ENCODE measurements at regions not wholly inside any gene's neighbourhood (a gene's known extent, or its start where the extent isn't known, plus 50 kb on each side); places are given as distances from the start of the nearest gene placed in this dataset.

DNA sequence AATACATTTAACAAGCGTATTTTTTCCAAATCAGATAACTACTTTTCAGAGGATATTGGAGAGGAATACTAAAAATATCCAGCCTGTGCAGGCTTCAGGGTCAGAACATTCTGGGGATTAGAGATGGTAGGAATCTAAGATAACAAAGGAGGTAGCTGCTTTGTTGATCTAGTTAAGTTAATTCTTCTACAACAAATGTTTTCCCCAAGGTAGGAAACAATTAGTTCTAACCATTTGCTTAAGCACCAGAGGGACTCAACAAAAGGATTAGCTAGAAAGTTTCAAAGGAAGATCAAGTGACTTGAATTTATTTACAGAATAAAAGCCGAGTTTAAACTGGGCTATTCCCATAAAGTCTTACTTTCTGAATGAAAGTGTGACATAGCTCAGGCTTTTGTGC lies 524.2 kb downstream of the TMTC2 start:
- Histone ChIP-seq H3K4me2 (no peak overlapping the region), H3K4me1 (no peaks in the 10 kb centered on the region), H3K4me3 (no peak overlapping the region), H3K9me3 (no peaks in the 10 kb centered on the region), H3K27ac (no peak overlapping the region)
- CTCF ChIA-PET: interaction anchor here (1.0 kb wide), 1 partner anchor 11 kb away, joined by 3 read pairs; no protein-coding TSS in a partner anchor
- WGBS (ENCODE audit: missing lambda C conversion rate): 3% methylated on average over 2 of the region's 2 CpGs
- DNase-seq (ENCODE audit: low read depth in 1 of 2, low spot score in 1 of 2) (no peak), ATAC-seq (no peak), FAIRE-seq (no peak)
- POLR2A ChIA-PET: no interaction called here
- no peak for TF ChIP-seq RFX5 (IDR thresholded peaks at IDR 0.05)
- no peak for TF ChIP-seq FOSB (CRISPR knock-in tag; IDR thresholded peaks at IDR 0.05)
- TF ChIP-seq ZSCAN20 (CRISPR knock-in tag; IDR thresholded peaks at IDR 0.05): no peak
- no peak for TF ChIP-seq NFE2L2 (conservative IDR thresholded peaks at IDR 0.05; ENCODE audit: low read length)
- TF ChIP-seq CHD4 (IDR thresholded peaks at IDR 0.05; ENCODE audit: borderline replicate concordance): no peak
- TF ChIP-seq EP300 (IDR thresholded peaks at IDR 0.05): no peak
- TF ChIP-seq HDAC2 (IDR thresholded peaks at IDR 0.05): no peak
- TF ChIP-seq, protein P1, sequence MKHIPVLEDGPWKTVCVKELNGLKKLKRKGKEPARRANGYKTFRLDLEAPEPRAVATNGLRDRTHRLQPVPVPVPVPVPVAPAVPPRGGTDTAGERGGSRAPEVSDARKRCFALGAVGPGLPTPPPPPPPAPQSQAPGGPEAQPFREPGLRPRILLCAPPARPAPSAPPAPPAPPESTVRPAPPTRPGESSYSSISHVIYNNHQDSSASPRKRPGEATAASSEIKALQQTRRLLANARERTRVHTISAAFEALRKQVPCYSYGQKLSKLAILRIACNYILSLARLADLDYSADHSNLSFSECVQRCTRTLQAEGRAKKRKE (CRISPR knock-in tag; IDR thresholded peaks at IDR 0.05; ENCODE audit: low read depth): no peak
- no peak for TF ChIP-seq RNF2 (IDR thresholded peaks at IDR 0.05; ENCODE audit: borderline replicate concordance, low read depth)
- TF ChIP-seq, protein P2, sequence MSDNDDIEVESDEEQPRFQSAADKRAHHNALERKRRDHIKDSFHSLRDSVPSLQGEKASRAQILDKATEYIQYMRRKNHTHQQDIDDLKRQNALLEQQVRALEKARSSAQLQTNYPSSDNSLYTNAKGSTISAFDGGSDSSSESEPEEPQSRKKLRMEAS (IDR thresholded peaks at IDR 0.05): no peak
- TF ChIP-seq CHD2 (IDR thresholded peaks at IDR 0.05; ENCODE audit: low read length, partially characterized antibody): no peak
- no peak for TF ChIP-seq HOXB5 (CRISPR knock-in tag; IDR thresholded peaks at IDR 0.05)
- no peak for TF ChIP-seq FOSL2 (IDR thresholded peaks at IDR 0.05)
- no peak for TF ChIP-seq FOSL2 (CRISPR knock-in tag; IDR thresholded peaks at IDR 0.05)

- POLR2A ChIA-PET: no interaction called here
- TF ChIP-seq FOXS1 (CRISPR knock-in tag; IDR thresholded peaks at IDR 0.05) (no peak), GATA3 (IDR thresholded peaks at IDR 0.05; ENCODE audit: borderline replicate concordance) (no peak), KDM5A (IDR thresholded peaks at IDR 0.05) (no peak), MAFK (IDR thresholded peaks at IDR 0.05; ENCODE audit: partially characterized antibody) (no peak), FOSB (CRISPR knock-in tag; IDR thresholded peaks at IDR 0.05) (no peak), TFCP2L1 (CRISPR knock-in tag; IDR thresholded peaks at IDR 0.05) (no peak)
- Histone ChIP-seq H3K27ac (no peak overlapping the region), H3K9me3 (no peaks in the 10 kb centered on the region; the same call in 2 of the 3 replicates), H3K4me1 (no peaks in the 10 kb centered on the region), H3K4me3 (no peak overlapping the region), H3K4me2 (no peak overlapping the region)
- FAIRE-seq: no peak
- CTCF ChIA-PET: no interaction called here
- DNase-seq (ENCODE audit: low read depth in 1 of 2, low spot score in 1 of 2): no peak
- no peak for ATAC-seq
Measured at GRCh38 chr12:83199069-83199468, 512.4 kb downstream of the TMTC2 start.

DNA sequence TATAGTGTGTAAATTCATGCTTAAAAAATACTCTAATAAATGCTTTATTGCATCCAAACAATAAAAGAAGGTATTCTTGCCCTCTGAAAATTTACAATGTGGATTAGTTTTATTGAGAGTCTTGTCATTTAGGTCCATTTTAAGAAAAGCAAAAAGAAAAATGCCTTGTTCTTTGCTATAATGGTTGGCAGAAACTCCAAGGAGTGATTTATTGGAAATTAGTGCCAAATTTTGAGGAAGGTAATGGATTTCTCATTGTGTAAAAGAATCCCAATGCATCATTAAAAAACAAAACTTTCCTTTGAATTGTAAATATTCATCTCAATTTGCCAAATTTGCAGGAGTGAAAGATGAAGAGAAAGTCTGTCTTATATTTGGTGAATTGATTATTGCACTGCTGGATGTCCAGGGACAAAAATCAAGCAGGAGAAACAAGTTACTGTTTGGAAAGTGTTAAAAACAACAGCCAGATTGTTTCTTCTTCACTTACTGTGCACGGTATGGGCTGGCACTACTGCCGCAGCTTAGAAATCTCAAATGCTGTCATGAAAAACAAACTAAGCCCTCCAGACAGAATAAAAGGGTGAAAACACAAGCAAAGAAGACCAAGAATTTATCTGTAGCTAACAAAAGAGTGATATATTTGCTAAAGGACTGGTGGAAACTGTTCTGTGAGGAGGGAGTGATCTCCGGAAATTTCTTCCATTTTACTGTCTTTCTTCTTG lies 511.7 kb downstream of the TMTC2 start:
- DNase-seq (ENCODE audit: low read depth in 1 of 2, low spot score in 1 of 2) (no peak), FAIRE-seq (no peak), ATAC-seq (no peak)
- Histone ChIP-seq H3K9me3 (no peaks in the 10 kb centered on the region; the same call in 2 of the 3 replicates), H3K4me2 (no peak overlapping the region), H3K4me1 (no peaks in the 10 kb centered on the region), H3K4me3 (no peak overlapping the region), H3K27ac (no peak overlapping the region)
- ChIA-PET POLR2A (no interaction called here), CTCF (no interaction called here)
- 29% methylated on average over 3 of the region's 3 CpGs for WGBS (ENCODE audit: missing lambda C conversion rate)
- TF ChIP-seq BCL3 (IDR thresholded peaks at IDR 0.05) (no peak), SREBF2 (IDR thresholded peaks at IDR 0.05) (no peak), NFE2L2 (conservative IDR thresholded peaks at IDR 0.05; ENCODE audit: low read length) (no peak), CBX8 (IDR thresholded peaks at IDR 0.05) (no peak), KDM5A (IDR thresholded peaks at IDR 0.05) (no peak), POLR2A (IDR thresholded peaks at IDR 0.05; ENCODE audit: low read length) (no peak)

Data from A549 (cell line).